Ammon's horn (tissue), 1 donor: ENCODE measurements at regions not wholly inside any gene's neighbourhood (a gene's known extent, or its start where the extent isn't known, plus 50 kb on each side); places are given as distances from the start of the nearest gene placed in this dataset.

ENCODE experiments used
- DNase-seq: peaks from one replicate; pipeline ENCODE4 v3.0.0-alpha.2; 2016; ENCODE audit warnings: low spot score

DNA sequence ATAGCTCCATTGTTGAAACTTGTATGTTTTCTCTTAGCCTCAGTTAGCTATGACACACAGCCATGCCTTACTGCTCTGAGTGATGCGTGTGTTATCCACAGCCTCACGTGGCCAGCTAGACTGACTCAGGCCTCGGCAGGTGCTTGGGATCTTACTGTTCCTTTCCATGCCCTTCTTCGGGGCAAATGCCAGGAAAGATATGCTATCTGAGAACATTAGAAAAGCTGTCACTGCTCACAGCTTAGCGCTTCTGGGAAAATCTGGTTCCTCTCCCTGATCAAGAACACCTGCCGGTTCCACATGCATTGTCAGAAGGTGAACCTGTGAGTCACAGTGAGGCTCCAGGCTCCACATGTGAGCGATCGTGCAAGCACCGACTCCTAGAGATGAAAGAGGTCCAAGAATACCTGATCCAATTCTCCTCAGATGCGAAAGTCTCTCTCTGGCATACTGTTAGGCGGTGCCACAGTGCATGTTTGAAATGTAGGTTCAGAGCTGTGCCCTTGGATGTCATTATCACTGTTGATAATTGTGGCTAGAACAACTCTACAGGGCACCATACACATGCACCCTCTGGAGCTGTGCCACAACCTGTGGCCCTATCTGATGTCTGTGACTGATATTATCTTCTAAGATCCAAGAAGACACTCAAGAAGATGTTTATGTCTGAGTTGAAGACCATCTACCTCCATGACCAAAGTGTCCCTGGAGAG is 247.8 kb upstream of the IGFBP3 start:
- no peak for DNase-seq

GRCh38 chr7:46168231-46168630 is 247.2 kb upstream of the IGFBP3 start:
- DNase-seq: no peak

DNA sequence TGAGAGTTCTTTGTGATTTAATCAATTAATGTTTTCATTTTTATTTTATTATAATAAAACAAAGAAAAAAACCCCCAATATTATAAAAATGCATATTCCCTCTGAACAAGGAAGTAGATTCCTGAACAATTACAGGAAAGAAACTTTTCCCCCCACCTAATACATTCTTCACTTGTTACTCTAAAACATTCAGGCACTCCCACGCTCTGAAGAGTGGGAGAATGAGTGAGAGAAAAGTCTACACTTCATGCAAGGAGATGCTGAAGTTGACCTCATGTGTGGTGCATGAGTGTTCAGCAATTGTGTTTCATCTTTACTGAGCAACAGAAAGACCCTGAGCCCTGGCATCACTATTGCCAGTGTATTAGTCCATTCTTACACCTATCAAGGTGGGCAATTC is 244.2 kb upstream of the IGFBP3 start:
- no peak for DNase-seq

DNA sequence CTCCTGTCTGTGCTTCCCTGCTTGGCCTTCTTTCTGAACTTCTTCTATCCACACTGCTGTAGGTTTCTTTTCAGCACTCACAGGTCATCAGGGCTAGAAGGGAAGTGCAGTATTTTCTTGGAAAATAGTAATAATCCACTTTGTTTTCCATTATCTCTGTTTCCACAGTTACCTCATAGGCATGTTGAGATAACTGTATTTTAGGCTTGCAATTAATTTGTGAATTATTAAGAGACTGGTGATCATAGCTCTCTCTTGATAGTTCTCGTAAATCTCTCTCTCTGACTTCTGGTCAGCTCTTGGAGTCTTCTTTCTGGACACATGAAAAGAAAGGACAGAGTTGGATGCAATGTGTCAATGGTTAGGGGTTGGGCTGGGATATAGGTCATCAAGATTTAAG is 243.6 kb upstream of the IGFBP3 start:
- no peak for DNase-seq

DNA sequence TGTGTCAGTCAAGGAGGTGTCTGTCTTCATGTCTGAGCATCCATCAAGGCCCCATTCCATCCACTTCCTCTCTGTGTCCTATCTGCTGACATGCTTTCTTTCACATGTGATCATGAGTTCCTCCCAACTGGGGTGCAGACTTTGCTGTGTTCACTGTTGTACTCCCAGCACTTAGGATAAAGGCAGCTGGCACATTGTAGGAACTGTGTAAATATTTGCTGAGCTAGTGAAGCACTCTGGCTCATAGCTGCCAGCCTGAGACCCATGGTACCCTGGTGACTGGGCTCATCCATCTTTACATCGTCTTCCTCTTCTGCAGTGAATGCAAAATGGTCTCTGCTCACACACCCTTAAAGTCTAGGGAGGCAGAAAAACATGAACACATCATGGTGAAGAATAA is 242.2 kb upstream of the IGFBP3 start:
- DNase-seq: no peak

- no peak for DNase-seq
Observed at GRCh38 chr7:46162609-46163008, 241.5 kb upstream of the IGFBP3 start.

DNA sequence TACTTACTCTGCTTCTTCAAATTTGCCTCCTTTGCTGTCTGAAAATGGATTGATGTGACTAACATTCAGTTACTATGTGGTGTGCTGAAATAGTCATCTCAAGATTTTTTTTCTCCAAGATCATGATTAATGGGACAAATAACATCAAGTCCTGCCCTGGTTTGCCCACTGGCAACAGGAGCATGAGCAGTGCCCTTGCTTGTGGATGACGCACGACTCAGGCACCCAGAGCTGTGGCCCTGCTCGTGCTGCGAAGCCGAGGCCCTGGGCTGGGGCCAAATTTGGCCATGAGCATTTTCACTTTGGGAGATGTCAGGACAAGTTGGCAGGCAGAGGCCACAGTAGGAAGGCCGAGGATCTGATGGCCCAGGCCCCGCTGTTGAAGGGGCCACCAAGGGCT is 239.8 kb upstream of the IGFBP3 start:
- DNase-seq: no peak

GRCh38 chr7:46157931-46158330 is 236.9 kb upstream of the IGFBP3 start:
- no peak for DNase-seq

DNA sequence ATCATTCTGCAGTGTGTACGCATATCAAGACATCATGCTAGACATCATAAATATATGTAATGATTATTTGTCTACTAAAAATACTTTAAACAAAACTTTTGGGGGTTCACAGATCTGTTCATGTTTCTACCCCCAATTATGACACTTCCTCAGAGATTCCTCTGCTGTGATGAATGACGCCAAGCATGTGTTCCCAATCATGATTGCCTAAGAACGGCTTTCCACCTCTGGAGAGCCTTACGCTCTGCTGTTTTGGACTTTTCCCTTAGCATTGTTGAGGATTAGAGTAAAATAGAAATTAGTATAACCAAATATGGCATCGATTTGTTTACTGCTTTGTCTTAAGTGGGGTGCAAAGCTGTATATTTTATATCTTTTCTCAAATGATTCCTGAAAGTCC is 236.3 kb upstream of the IGFBP3 start:
- DNase-seq: no peak

GRCh38 chr7:46156853-46157252 is 235.8 kb upstream of the IGFBP3 start:
- DNase-seq: no peak

DNA sequence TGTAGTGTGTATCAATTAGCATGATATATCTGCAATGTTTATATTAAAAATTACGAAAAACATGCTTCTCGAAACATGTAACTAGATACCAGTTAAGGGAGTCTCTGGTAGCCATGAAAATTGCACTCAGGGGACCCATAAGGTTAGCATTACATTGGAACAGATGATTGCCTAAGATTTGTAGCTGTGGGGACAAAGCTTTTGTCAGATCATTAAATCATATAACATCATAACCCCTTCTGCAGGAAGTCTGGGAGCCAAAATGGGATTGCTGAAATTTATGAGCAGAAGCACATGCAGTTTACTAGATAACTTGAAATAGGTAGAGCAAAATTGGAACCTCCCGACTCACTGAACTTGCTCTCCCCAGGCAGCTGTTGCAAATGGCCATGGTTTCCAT is 235.0 kb upstream of the IGFBP3 start:
- DNase-seq: no peak

- no peak for DNase-seq
Observed at GRCh38 chr7:46155367-46155766, 234.3 kb upstream of the IGFBP3 start.

GRCh38 chr7:46153951-46154787 is 233.1 kb upstream of the IGFBP3 start:
- no peak for DNase-seq

DNA sequence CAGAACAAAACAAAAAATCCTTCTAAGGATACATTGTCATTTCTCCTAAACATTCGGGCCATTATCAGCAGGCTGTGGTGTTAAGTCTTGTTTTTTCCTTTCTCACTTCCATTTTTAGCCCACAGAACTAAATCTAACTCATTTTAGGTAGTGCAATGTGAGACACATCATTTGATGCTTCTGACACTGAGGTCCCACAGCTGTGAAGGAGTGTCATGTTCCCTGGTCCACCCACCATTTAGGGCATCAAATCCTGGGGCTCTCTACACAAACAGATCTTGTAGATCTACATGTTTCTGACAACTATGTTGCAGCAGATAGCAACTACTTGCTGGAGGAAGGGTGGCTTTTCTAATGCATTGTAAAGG is 232.5 kb upstream of the IGFBP3 start:
- no peak for DNase-seq

DNA sequence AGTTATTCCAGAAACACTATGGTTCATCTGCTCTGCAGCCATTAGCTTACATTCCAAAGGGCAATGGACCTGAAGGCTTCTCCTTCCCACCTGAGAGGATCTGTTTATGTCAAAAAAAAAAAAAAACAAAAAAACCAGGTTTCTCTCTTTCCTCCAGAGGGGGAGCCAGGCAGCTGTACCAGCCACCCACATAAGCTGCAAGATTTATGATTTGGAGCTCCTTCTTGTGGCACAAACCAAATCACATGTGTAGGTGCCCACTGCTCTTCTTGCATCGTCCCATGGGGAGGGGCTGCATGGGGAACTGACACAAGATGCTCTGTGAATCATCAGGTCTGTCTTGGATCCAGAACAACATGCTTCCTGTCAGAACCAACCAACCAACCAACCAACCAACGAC is 231.6 kb upstream of the IGFBP3 start:
- no peak for DNase-seq

GRCh38 chr7:46150721-46151120 is 229.6 kb upstream of the IGFBP3 start:
- DNase-seq: no peak

- no peak for DNase-seq
Observed at GRCh38 chr7:46150202-46150601, 229.1 kb upstream of the IGFBP3 start.

- DNase-seq: no peak
Observed at GRCh38 chr7:46147871-46148270, 226.8 kb upstream of the IGFBP3 start.

GRCh38 chr7:46146454-46147255 is 225.6 kb upstream of the IGFBP3 start:
- DNase-seq: no peak

DNA sequence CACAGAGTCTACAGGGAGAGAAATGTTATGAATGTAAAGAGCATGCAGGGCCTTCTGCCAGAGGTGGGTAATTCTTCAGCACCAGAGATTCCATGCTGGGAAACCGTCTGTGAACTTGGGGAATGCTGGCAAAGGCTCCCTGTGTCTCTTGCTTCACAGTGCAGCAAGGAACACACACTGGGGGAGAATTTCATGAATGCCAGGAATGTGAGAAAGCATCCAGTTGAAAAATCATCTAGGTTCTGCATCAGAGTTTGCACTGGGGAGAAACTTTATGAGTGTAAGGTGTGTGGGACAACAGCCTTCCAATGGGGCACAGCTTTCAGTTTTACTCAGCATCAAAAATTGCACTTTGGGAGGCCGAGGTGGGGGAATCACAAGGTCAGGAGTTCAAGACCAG is 224.3 kb upstream of the IGFBP3 start:
- no peak for DNase-seq

- DNase-seq: no peak
Observed at GRCh38 chr7:46143949-46144917, 223.2 kb upstream of the IGFBP3 start.

DNA sequence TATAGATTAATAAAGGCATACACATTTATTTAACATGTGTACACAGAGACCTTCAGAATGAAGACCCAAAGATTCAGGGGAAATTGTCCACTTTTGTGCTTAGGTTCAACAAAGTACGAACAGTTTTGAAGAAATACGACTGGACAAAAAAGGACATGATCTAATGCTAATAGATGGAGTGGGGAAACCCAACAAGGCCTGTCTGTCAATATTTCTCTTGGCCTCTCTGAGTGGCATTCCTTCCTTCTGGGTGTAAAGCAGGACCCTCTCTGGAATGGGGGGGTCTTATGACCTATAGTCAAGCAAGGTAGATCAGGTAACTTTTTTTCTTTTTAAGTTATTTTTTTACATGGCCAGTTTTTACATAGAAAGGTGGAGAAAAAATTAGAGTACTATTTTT is 222.3 kb upstream of the IGFBP3 start:
- no peak for DNase-seq
